RWPE1 (cell line): ENCODE measurements at regions not wholly inside any gene's neighbourhood (a gene's known extent, or its start where the extent isn't known, plus 50 kb on each side); places are given as distances from the start of the nearest gene placed in this dataset.

Source experiments
- CTCF ChIA-PET: fragments of 350-600 bp; sonication (Branson Sonifier 250); formaldehyde crosslinking; extraction: SDS; loops from one replicate; lab custom pipeline; 2021; lab: Yijun Ruan, JAX
- POLR2A ChIA-PET: fragments of 400-600 bp; formaldehyde crosslinking; extraction: SDS; loops from one replicate; lab custom pipeline; 2020; ENCODE audit warnings: antibody characterized with exemption; ENCODE audit not compliant: low non-redundant PET; lab: Yijun Ruan, JAX
- DNase-seq: peaks from one replicate; pipeline ENCODE4 v3.0.0; 2012; ENCODE audit warnings: low spot score
- H3K27ac ChIP-seq: fragments of 450-650 bp; 2 replicates; pipeline ENCODE4 v1.5.1; 2017
- TF ChIP-seq, protein P1 (sequence below): fragments of 450-650 bp; conservative IDR thresholded peaks from 2 replicates; pipeline ENCODE4 v1.5.1; 2017; ENCODE audit warnings: low read depth, mild to moderate bottlenecking

DNA sequence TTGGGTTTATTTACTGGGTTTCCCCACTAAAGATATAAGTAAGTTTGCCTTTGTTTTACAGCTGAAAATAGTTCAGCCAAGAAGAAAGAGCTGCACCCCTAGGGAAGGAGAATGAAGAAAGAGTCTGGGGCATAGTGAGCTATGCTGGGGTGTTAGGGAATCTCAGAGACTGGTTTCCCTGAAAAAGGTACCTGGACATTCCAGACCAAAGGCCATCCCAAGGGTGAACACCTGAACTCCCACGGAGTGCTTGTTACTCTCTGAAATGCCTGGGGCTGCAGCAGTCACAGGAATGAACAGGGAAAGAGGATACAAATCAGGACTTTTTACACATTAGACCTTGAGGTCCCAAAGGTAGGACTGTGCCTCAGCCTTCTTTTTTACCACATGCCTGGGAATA, 337.6 kb upstream of the SLC10A2 start:
- POLR2A ChIA-PET, result no interaction called here
- DNase-seq, result no peak
- CTCF ChIA-PET, result no interaction called here
- TF ChIP-seq, protein P1, sequence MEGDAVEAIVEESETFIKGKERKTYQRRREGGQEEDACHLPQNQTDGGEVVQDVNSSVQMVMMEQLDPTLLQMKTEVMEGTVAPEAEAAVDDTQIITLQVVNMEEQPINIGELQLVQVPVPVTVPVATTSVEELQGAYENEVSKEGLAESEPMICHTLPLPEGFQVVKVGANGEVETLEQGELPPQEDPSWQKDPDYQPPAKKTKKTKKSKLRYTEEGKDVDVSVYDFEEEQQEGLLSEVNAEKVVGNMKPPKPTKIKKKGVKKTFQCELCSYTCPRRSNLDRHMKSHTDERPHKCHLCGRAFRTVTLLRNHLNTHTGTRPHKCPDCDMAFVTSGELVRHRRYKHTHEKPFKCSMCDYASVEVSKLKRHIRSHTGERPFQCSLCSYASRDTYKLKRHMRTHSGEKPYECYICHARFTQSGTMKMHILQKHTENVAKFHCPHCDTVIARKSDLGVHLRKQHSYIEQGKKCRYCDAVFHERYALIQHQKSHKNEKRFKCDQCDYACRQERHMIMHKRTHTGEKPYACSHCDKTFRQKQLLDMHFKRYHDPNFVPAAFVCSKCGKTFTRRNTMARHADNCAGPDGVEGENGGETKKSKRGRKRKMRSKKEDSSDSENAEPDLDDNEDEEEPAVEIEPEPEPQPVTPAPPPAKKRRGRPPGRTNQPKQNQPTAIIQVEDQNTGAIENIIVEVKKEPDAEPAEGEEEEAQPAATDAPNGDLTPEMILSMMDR, result no peak
- H3K27ac ChIP-seq, result no peak overlapping the region

GRCh38 chr13:103403148-103403740, 337.0 kb upstream of the SLC10A2 start:
- DNase-seq, result peak; percentile 6
- TF ChIP-seq, protein P1, result no peak
- POLR2A ChIA-PET, result no interaction called here
- CTCF ChIA-PET, result no interaction called here
- no peak overlapping the region for H3K27ac ChIP-seq

GRCh38 chr13:103395139-103395538, 328.9 kb upstream of the SLC10A2 start:
- CTCF ChIA-PET, result no interaction called here
- H3K27ac ChIP-seq, result no peak overlapping the region
- POLR2A ChIA-PET, result no interaction called here
- DNase-seq, result no peak
- TF ChIP-seq, protein P1, result no peak

- TF ChIP-seq, protein P1, result no peak
- no peak for DNase-seq
- no peak overlapping the region for H3K27ac ChIP-seq
- ChIA-PET CTCF (no interaction called here), POLR2A (no interaction called here)
These were observed 328.4 kb upstream of the SLC10A2 start for GRCh38 chr13:103394618-103395017.

- no peak overlapping the region for H3K27ac ChIP-seq
- DNase-seq, result no peak
- CTCF ChIA-PET, result no interaction called here
- POLR2A ChIA-PET, result no interaction called here
- TF ChIP-seq, protein P1, result no peak
These were observed 325.7 kb upstream of the SLC10A2 start for GRCh38 chr13:103391936-103392335.

GRCh38 chr13:103388839-103389238, 322.6 kb upstream of the SLC10A2 start:
- TF ChIP-seq, protein P1, result no peak
- no peak overlapping the region for H3K27ac ChIP-seq
- ChIA-PET POLR2A (no interaction called here), CTCF (no interaction called here)
- no peak for DNase-seq
